ENCODE measurements at regions not wholly inside any gene's neighbourhood (a gene's known extent, or its start where the extent isn't known, plus 50 kb on each side); places are given as distances from the start of the nearest gene placed in this dataset.

DNA sequence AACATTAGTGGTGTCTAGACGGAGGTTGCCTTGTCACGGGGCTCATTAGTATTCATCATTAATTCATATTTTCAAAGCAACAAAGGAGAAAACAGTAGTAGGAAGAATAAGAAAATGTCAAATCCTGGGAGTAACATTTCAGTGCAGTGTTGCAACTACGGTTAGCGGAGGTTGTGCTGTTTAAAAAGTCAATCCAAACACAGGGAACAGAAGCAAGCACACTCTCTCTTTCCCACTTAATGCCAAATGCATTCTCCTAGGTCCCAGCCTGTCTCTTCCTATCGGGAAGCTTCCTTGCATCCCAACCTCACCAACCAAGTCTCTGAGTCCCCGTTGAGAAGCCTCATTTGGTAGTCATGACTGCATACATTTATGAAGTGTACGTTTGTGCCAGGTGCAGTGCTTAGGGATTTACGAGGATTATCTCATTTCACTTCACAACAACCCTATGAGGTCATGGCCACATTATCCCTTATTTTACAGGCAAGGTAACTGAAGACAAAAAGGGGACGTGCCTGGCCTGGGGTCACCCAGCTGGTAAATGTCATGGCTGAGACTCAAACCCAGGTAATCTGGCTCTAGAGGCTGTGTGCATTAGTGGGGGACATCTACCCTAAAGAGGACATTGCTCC, 283.6 kb upstream of the SALL1 start:
- TF ChIP-seq, protein P1, sequence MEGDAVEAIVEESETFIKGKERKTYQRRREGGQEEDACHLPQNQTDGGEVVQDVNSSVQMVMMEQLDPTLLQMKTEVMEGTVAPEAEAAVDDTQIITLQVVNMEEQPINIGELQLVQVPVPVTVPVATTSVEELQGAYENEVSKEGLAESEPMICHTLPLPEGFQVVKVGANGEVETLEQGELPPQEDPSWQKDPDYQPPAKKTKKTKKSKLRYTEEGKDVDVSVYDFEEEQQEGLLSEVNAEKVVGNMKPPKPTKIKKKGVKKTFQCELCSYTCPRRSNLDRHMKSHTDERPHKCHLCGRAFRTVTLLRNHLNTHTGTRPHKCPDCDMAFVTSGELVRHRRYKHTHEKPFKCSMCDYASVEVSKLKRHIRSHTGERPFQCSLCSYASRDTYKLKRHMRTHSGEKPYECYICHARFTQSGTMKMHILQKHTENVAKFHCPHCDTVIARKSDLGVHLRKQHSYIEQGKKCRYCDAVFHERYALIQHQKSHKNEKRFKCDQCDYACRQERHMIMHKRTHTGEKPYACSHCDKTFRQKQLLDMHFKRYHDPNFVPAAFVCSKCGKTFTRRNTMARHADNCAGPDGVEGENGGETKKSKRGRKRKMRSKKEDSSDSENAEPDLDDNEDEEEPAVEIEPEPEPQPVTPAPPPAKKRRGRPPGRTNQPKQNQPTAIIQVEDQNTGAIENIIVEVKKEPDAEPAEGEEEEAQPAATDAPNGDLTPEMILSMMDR (CRISPR knock-in tag; IDR thresholded peaks at IDR 0.05): no peak
- TF ChIP-seq, protein P2, sequence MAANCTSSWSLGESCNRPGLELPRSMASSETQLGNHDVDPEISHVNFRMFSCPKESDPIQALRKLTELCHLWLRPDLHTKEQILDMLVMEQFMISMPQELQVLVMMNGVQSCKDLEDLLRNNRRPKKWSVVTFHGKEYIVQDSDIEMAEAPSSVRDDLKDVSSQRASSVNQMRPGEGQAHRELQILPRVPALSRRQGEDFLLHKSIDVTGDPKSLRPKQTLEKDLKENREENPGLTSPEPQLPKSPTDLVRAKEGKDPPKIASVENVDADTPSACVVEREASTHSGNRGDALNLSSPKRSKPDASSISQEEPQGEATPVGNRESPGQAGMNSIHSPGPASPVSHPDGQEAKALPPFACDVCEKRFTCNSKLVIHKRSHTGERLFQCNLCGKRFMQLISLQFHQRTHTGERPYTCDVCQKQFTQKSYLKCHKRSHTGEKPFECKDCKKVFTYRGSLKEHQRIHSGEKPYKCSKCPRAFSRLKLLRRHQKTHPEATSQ (CRISPR knock-in tag; IDR thresholded peaks at IDR 0.05; ENCODE audit: borderline replicate concordance): no peak
- TF ChIP-seq FOXJ3 (CRISPR knock-in tag; IDR thresholded peaks at IDR 0.05; ENCODE audit: borderline replicate concordance) (no peak), ZNF792 (CRISPR knock-in tag; IDR thresholded peaks at IDR 0.05) (no peak), SMYD3 (CRISPR knock-in tag; IDR thresholded peaks at IDR 0.05) (no peak)
- TF ChIP-seq, protein P3, sequence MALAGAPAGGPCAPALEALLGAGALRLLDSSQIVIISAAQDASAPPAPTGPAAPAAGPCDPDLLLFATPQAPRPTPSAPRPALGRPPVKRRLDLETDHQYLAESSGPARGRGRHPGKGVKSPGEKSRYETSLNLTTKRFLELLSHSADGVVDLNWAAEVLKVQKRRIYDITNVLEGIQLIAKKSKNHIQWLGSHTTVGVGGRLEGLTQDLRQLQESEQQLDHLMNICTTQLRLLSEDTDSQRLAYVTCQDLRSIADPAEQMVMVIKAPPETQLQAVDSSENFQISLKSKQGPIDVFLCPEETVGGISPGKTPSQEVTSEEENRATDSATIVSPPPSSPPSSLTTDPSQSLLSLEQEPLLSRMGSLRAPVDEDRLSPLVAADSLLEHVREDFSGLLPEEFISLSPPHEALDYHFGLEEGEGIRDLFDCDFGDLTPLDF (CRISPR knock-in tag; IDR thresholded peaks at IDR 0.05): no peak
- TF ChIP-seq, protein P4, sequence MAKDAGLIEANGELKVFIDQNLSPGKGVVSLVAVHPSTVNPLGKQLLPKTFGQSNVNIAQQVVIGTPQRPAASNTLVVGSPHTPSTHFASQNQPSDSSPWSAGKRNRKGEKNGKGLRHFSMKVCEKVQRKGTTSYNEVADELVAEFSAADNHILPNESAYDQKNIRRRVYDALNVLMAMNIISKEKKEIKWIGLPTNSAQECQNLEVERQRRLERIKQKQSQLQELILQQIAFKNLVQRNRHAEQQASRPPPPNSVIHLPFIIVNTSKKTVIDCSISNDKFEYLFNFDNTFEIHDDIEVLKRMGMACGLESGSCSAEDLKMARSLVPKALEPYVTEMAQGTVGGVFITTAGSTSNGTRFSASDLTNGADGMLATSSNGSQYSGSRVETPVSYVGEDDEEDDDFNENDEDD (CRISPR knock-in tag; IDR thresholded peaks at IDR 0.05; ENCODE audit: borderline replicate concordance): no peak
